SK-N-SH (cell line): ENCODE measurements at regions not wholly inside any gene's neighbourhood (a gene's known extent, or its start where the extent isn't known, plus 50 kb on each side); places are given as distances from the start of the nearest gene placed in this dataset.

Source experiments
- CTCF ChIA-PET: fragments of 300-600, 350-600 bp; formaldehyde crosslinking; extraction: SDS; loops from one replicate; lab custom pipeline; 2021; lab: Yijun Ruan, JAX
- POLR2A ChIA-PET: fragments of 350-600 bp; sonication (Branson Sonifier 250); formaldehyde crosslinking; extraction: SDS; loops from one replicate; lab custom pipeline; 2020; ENCODE audit warnings: antibody characterized with exemption, inconsistent platforms; lab: Yijun Ruan, JAX
- DNase-seq: peaks from one replicate; pipeline ENCODE4 v3.0.0; 2012
- H2AFZ ChIP-seq: fragments of 200-600 bp; sonication (generic); 2 replicates; pipeline ENCODE4 v1.8.1; 2016; ENCODE audit warnings: antibody characterized with exemption, mild to moderate bottlenecking, low read depth
- H3F3A ChIP-seq: fragments of 200-600 bp; sonication (generic); replicated peaks from 2 replicates; pipeline ENCODE3; 2016; ENCODE audit warnings: antibody characterized with exemption, mild to moderate bottlenecking; ENCODE audit not compliant: insufficient read depth
- H3K27ac ChIP-seq, 2 experiments: fragments of 200-500 bp in 1 of 2; fragments of 200-600 bp in 1 of 2; sonication (Bioruptor generic) in 1 of 2; sonication (generic), shearing (Covaris generic) in 1 of 2; 2 replicates each; pipeline versions ENCODE4 v1.5.1 to v1.6.1; 2014 to 2016; ENCODE audit warnings: low read depth in 2 of 2, inconsistent platforms in 1 of 2, low read length in 1 of 2, mild to moderate bottlenecking in 1 of 2, mixed read lengths in 1 of 2
- H3K27me3 ChIP-seq: fragments of 200-600 bp; sonication (generic), shearing (Covaris generic); 2 replicates; pipeline ENCODE4 v1.6.1; 2016; ENCODE audit warnings: mixed run types; ENCODE audit not compliant: insufficient read depth
- H3K36me3 ChIP-seq, 2 experiments: fragments of 200-500 bp in 1 of 2; fragments of 200-600 bp in 1 of 2; sonication (Bioruptor generic) in 1 of 2; sonication (generic) in 1 of 2; replicated peaks in 1 of 2; 2 replicates each; pipeline versions ENCODE3 to v1.5.1; 2014 to 2016; ENCODE audit warnings: low read length in 1 of 2, mild to moderate bottlenecking in 1 of 2; ENCODE audit not compliant: insufficient read depth in 2 of 2, control insufficient read depth in 1 of 2
- H3K4me1 ChIP-seq, 2 experiments: fragments of 200-500 bp in 1 of 2; fragments of 200-600 bp in 1 of 2; sonication (Bioruptor generic) in 1 of 2; sonication (generic), shearing (Covaris generic) in 1 of 2; 2 replicates each; pipeline versions ENCODE4 v1.5.1 to v1.6.1; 2014 to 2016; ENCODE audit warnings: low read depth in 1 of 2, low read length in 1 of 2, mixed run types in 1 of 2; ENCODE audit not compliant: insufficient read depth in 2 of 2, control insufficient read depth in 1 of 2
- H3K4me2 ChIP-seq: fragments of 200-600 bp; sonication (generic), shearing (Covaris generic); 2 replicates; pipeline ENCODE4 v1.6.1; 2017; ENCODE audit warnings: mixed run types
- H3K4me3 ChIP-seq, 2 experiments: fragments of 200-500 bp in 1 of 2; fragments of 200-600 bp in 1 of 2; sonication (Bioruptor generic) in 1 of 2; sonication (generic), shearing (Covaris generic) in 1 of 2; 2 replicates each; pipeline versions ENCODE4 v1.5.1 to v1.8.1; 2014 to 2016; ENCODE audit warnings: low read depth in 2 of 2, inconsistent platforms in 1 of 2, low read length in 1 of 2, mild to moderate bottlenecking in 1 of 2, mixed read lengths in 1 of 2, moderate library complexity in 1 of 2
- H3K79me2 ChIP-seq: fragments of 200-600 bp; sonication (generic); 2 replicates; pipeline ENCODE4 v1.8.1; 2017; ENCODE audit warnings: mild to moderate bottlenecking; ENCODE audit not compliant: insufficient read depth
- H3K9ac ChIP-seq: fragments of 200-600 bp; sonication (generic); 2 replicates; pipeline ENCODE4 v1.6.1; 2017; ENCODE audit warnings: mixed run types
- H3K9me2 ChIP-seq: fragments of 200-600 bp; sonication (generic); 2 replicates; pipeline ENCODE4 v1.6.1; 2017; ENCODE audit warnings: mixed run types
- H3K9me3 ChIP-seq: fragments of 200-600 bp; sonication (generic); 2 replicates; pipeline ENCODE4 v1.6.1; 2017; ENCODE audit warnings: mixed run types, mild to moderate bottlenecking, moderate library complexity
- H4K20me1 ChIP-seq: fragments of 200-600 bp; sonication (generic); 2 replicates; pipeline ENCODE4 v1.6.1; 2017; ENCODE audit warnings: mild to moderate bottlenecking, mixed run types; ENCODE audit not compliant: insufficient read depth
- CHD2 ChIP-seq: fragments of 150-350 bp; IDR thresholded peaks from 2 replicates; pipeline ENCODE4 v1.6.1; 2018; ENCODE audit warnings: low read length; ENCODE audit not compliant: partially characterized antibody
- CTCF ChIP-seq: fragments of 200-600 bp; sonication (generic); IDR thresholded peaks from 2 replicates; pipeline ENCODE4 v1.6.1; 2017; ENCODE audit warnings: antibody characterized with exemption, mild to moderate bottlenecking, moderate library complexity
- EP300 ChIP-seq, 2 experiments: IDR thresholded peaks; 2 replicates each; pipeline versions ENCODE4 v1.4.0 to v1.6.1; 2012; ENCODE audit warnings: borderline replicate concordance in 1 of 2, low read depth in 1 of 2, low read length in 1 of 2
- EZH2phosphoT487 ChIP-seq: fragments of 200-600 bp; sonication (generic); IDR thresholded peaks from 2 replicates; pipeline ENCODE4 v1.6.1; 2017; ENCODE audit warnings: low read depth, mixed run types, mild to moderate bottlenecking, antibody characterized with exemption, moderate library complexity, borderline replicate concordance
- GABPA ChIP-seq: IDR thresholded peaks from 2 replicates; pipeline ENCODE4 v1.4.0; 2012; ENCODE audit warnings: low read depth, mild to moderate bottlenecking
- POLR2AphosphoS5 ChIP-seq: IDR thresholded peaks from 2 replicates; pipeline ENCODE4 v1.6.1; 2012; ENCODE audit warnings: low read depth, low read length
- RCOR1 ChIP-seq: fragments of 150-350 bp; IDR thresholded peaks from 2 replicates; pipeline ENCODE4 v1.6.1; 2017; ENCODE audit warnings: antibody characterized with exemption, low read length
- RFX5 ChIP-seq: IDR thresholded peaks from 2 replicates; pipeline ENCODE4 v1.6.1; 2012; ENCODE audit warnings: mild to moderate bottlenecking, improper control_type of control experiment, low read length
- RXRA ChIP-seq: IDR thresholded peaks from 2 replicates; pipeline ENCODE4 v1.4.0; 2012; ENCODE audit warnings: low read depth, mild to moderate bottlenecking, borderline replicate concordance
- SIN3A ChIP-seq: IDR thresholded peaks from 2 replicates; pipeline ENCODE4 v1.6.1; 2012; ENCODE audit warnings: low read depth, mild to moderate bottlenecking, low read length, moderate library complexity, borderline replicate concordance
- TAF1 ChIP-seq: IDR thresholded peaks from 2 replicates; pipeline ENCODE4 v1.6.1; 2012; ENCODE audit warnings: low read depth, mild to moderate bottlenecking, low read length, moderate library complexity, borderline replicate concordance
- TEAD4 ChIP-seq: IDR thresholded peaks from 2 replicates; pipeline ENCODE4 v1.4.0; 2012; ENCODE audit warnings: mild to moderate bottlenecking, borderline replicate concordance; ENCODE audit not compliant: insufficient read depth
- USF1 ChIP-seq: IDR thresholded peaks from 2 replicates; pipeline ENCODE4 v1.4.0; 2012; ENCODE audit warnings: low read depth, borderline replicate concordance
- YY1 ChIP-seq: IDR thresholded peaks from 2 replicates; pipeline ENCODE4 v1.4.0; 2012; ENCODE audit warnings: low read depth, mild to moderate bottlenecking
- WGBS: methylation state at CpG from one replicate; pipeline ENCODE4 v1.1.6; 2017; ENCODE audit warnings: low lambda C conversion rate; 5-methylcytosine and 5-hydroxymethylcytosine counted together
- TF ChIP-seq, protein P1 (sequence below): fragments of 150-350 bp; IDR thresholded peaks from 2 replicates; pipeline ENCODE4 v1.6.1; 2017; ENCODE audit warnings: antibody characterized with exemption, low read length, low read depth, borderline replicate concordance

DNA sequence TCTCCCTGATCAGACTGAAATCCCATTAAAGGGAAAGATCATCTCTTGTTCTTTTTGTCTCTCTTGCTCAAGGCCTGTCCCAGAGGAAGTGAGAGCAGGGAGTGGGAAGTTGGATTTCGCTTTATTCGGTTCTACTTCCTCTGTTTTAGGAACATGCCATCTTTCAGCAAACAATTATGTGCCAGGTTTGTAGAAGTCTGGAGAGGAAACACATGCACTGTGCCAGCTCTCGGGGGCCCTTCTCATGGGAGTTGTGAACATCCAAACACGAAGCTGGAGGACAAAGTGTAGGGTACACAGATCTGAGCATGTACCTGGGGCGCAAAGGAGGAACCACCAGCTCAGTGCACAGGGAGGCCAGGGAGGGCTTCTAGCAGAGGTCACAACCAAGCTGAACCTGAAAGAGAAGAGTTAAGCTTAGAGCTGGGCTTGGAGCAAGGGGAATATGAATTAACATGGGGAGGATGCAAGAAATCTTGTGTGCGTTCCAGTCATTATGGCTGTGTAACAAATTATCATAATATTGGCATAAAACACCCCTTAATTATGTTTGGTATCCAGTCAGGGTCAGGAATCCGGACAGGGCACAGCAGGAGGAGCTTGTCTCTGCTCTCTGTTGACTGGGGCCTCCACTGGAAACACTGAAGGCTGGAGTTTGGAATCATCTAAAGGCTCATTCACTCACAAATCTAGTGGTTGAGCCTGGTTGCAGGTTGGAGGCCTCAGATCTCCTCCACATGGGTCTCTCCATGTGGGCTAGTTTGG lies 128.6 kb downstream of the ZFP36L2 start:
- Histone ChIP-seq H3K9me3 (no peaks in the 10 kb centered on the region), H3K36me3 (no peaks in the 10 kb centered on the region), H3K79me2 (no peaks in the 10 kb centered on the region), H3K4me1 (peaks cover 0 to 6% of the 10 kb centered on the region in 2 experiments; a peak in 1 of 4 replicates), H3K27ac (no peak overlapping the region), H3K9ac (no peak overlapping the region), H3K27me3 (no peaks in the 10 kb centered on the region), H4K20me1 (no peaks in the 10 kb centered on the region), H2AFZ (no peak overlapping the region), H3F3A (no peaks in the 10 kb centered on the region), H3K4me3 (no peak overlapping the region), H3K4me2 (no peak overlapping the region), H3K9me2 (no peaks in the 10 kb centered on the region)
- ChIA-PET CTCF (interaction anchor here (1.9 kb wide), 1 partner anchor 15 kb away, joined by 4 read pairs; no protein-coding TSS in a partner anchor), POLR2A (interaction anchor here (0.6 kb wide), 1 partner anchor 1314 kb away, joined by 4 read pairs; no protein-coding TSS in a partner anchor)
- TF ChIP-seq GABPA, result no peak
- no peak for TF ChIP-seq YY1
- TF ChIP-seq EP300 (IDR thresholded peaks at IDR 0.05; ENCODE audit: borderline replicate concordance in 1 of 2, low read depth in 1 of 2, low read length in 1 of 2), result no peak
- no peak for TF ChIP-seq TAF1
- TF ChIP-seq EZH2phosphoT487, result no peak
- TF ChIP-seq RFX5, result no peak
- TF ChIP-seq POLR2AphosphoS5, result no peak
- TF ChIP-seq TEAD4, result no peak
- no peak for DNase-seq
- WGBS, result 69% methylated on average over 7 of the region's 7 CpGs

GRCh38 chr2:43095533-43096295 lies 130.7 kb downstream of the ZFP36L2 start:
- Histone ChIP-seq H3K36me3 (no peaks in the 10 kb centered on the region), H3K27me3 (no peaks in the 10 kb centered on the region), H3K79me2 (no peaks in the 10 kb centered on the region), H3K27ac (no peak overlapping the region), H4K20me1 (no peaks in the 10 kb centered on the region), H3F3A (no peaks in the 10 kb centered on the region), H3K4me3 (no peak overlapping the region), H3K9me3 (no peaks in the 10 kb centered on the region), H3K4me2 (no peak overlapping the region), H3K9ac (no peak overlapping the region), H3K9me2 (no peaks in the 10 kb centered on the region), H2AFZ (no peak overlapping the region), H3K4me1 (no peaks in the 10 kb centered on the region)
- WGBS, result 85% methylated on average over 4 of the region's 4 CpGs
- ChIA-PET POLR2A (no interaction called here), CTCF (interaction anchor here (1.1 kb wide), 1 partner anchor 37 kb away, joined by 3 read pairs; no protein-coding TSS in a partner anchor)
- TF ChIP-seq RXRA (no peak), USF1 (no peak), SIN3A (no peak), CHD2 (no peak), CTCF (no peak), EP300 (IDR thresholded peaks at IDR 0.05; ENCODE audit: borderline replicate concordance in 1 of 2, low read depth in 1 of 2, low read length in 1 of 2) (no peak), RCOR1 (no peak)
- TF ChIP-seq, protein P1, sequence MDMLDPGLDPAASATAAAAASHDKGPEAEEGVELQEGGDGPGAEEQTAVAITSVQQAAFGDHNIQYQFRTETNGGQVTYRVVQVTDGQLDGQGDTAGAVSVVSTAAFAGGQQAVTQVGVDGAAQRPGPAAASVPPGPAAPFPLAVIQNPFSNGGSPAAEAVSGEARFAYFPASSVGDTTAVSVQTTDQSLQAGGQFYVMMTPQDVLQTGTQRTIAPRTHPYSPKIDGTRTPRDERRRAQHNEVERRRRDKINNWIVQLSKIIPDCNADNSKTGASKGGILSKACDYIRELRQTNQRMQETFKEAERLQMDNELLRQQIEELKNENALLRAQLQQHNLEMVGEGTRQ, result no peak
- DNase-seq, result no peak
